ENCODE measurements at regions not wholly inside any gene's neighbourhood (a gene's known extent, or its start where the extent isn't known, plus 50 kb on each side); places are given as distances from the start of the nearest gene placed in this dataset.

DNA sequence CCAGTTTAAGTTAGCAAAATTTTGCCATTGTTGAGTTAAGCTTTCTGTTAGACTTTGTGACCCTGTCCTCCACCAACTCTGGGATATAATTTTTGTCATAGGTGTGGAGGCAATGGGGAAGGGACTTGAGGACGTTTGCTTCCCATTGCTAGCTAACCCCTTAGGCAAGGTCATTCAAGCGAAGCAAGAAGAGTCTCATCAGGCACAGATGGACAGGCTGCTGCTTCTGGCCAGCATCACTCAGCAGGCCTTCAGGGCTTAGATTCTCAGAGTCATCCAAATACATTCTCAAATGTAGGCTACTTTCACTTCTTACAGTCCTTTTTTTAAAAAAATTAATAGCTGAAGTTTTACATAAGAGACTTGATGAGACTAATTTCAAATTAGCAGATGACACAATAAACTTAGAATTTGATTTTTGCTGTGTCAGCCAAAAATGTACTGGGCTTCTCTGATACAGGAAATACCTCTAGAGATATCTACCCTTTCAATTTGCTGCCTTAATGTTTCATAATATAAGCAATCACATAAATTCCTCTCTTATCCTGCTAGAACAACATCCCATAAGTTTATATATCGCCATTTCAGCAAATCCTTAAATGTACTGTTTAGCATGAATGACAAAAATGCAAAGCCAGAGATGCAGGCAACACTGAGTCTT lies 875.2 kb downstream of the FLRT2 start:
- no peaks in the 10 kb centered on the region for H3K36me3 ChIP-seq (ENCODE audit: control insufficient read depth in 1 of 2, insufficient read depth in 2 of 2, low read length in 2 of 2)
- H3K9me3 ChIP-seq (ENCODE audit: control insufficient read depth in 1 of 2, low read length in 2 of 2), result peaks cover 0 to 3% of the 10 kb centered on the region in 2 donors
- no peak overlapping the region for H3K4me3 ChIP-seq (ENCODE audit: low read depth in 1 of 2, low read length in 2 of 2)
- H3K4me1 ChIP-seq (ENCODE audit: control insufficient read depth in 1 of 2, insufficient read depth in 2 of 2, low read length in 2 of 2), result no peaks in the 10 kb centered on the region
- no peak overlapping the region for H3K27ac ChIP-seq (ENCODE audit: low read length)
- H3K27me3 ChIP-seq (ENCODE audit: low read depth, low read length), result no peaks in the 10 kb centered on the region

DNA sequence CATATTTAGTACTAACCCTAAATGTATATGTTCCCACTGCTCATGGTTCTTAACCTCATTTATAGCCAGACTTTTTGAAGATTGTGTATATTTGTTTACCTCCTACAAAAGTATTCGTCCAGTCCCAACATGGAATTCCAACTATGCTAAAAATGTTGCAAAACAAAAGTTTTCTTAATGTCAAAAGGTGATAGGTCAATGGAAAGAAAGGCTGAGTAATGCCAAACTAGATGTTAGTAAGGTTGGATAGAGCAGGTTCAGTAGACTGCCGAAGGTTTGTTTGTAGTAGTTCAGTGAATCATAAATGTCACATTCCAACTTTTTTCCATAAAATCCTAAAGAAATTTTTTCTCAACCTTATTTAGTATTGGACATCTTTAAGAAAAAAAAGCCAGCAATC lies 874.5 kb downstream of the FLRT2 start:
- peaks cover 0 to 3% of the 10 kb centered on the region in 2 donors for H3K9me3 ChIP-seq (ENCODE audit: control insufficient read depth in 1 of 2, low read length in 2 of 2)
- H3K4me1 ChIP-seq (ENCODE audit: control insufficient read depth in 1 of 2, insufficient read depth in 2 of 2, low read length in 2 of 2), result no peaks in the 10 kb centered on the region
- no peaks in the 10 kb centered on the region for H3K27me3 ChIP-seq (ENCODE audit: low read depth, low read length)

DNA sequence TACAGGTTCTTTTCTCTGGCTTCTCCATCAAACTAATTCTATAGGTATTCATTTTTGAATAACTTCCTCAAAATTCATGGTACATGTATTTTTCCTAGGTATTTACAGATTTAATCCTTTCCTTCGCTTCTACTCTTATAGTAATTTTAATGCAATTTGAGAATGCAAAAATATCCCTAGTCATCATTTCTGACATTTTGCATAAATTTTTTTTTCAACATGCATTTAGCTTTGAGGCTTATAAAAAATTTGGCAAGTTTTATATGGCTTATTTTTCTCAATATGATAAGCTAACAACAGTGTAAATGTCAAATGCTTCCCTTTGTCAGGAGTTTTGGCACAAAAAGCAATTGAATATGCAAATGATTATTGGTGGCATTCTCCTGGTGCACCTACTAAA lies 872.6 kb downstream of the FLRT2 start:
- Histone ChIP-seq H3K36me3 (ENCODE audit: control insufficient read depth in 1 of 2, insufficient read depth in 2 of 2, low read length in 2 of 2) (no peaks in the 10 kb centered on the region), H3K9me3 (ENCODE audit: control insufficient read depth in 1 of 2, low read length in 2 of 2) (peaks cover 0 to 3% of the 10 kb centered on the region in 2 donors), H3K27ac (ENCODE audit: low read length) (no peak overlapping the region), H3K4me1 (ENCODE audit: control insufficient read depth in 1 of 2, insufficient read depth in 2 of 2, low read length in 2 of 2) (no peaks in the 10 kb centered on the region), H3K27me3 (ENCODE audit: low read depth, low read length) (no peaks in the 10 kb centered on the region), H3K4me3 (ENCODE audit: low read depth in 1 of 2, low read length in 2 of 2) (no peak overlapping the region)

More for the DNA sequence above, 874.5 kb downstream of the FLRT2 start:
- Histone ChIP-seq H3K36me3 (ENCODE audit: control insufficient read depth in 1 of 2, insufficient read depth in 2 of 2, low read length in 2 of 2) (no peaks in the 10 kb centered on the region), H3K4me3 (ENCODE audit: low read depth in 1 of 2, low read length in 2 of 2) (no peak overlapping the region), H3K27ac (ENCODE audit: low read length) (no peak overlapping the region)

DNA sequence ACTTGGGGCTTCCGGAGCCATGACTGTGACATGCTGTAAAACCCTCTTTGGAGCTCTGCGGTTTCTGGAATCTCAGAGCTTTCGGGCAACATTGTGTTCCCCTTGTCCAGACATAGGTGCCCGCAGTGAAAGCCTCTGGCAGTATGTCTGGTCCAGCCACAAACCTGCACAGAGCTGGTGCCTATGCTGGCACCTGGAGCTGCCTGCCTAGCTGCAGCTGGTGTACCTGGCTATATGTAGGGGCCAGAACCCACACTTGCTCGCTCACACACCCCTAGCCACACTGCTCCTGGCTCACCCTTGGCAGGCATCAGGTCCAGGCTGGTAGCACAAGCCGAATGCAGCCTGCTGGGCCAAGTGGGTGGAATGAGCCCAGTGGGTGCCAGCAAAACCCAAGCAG lies 861.1 kb downstream of the FLRT2 start:
- no peaks in the 10 kb centered on the region for H3K36me3 ChIP-seq (ENCODE audit: control insufficient read depth in 1 of 2, insufficient read depth in 2 of 2, low read length in 2 of 2)
- no peaks in the 10 kb centered on the region for H3K4me1 ChIP-seq (ENCODE audit: control insufficient read depth in 1 of 2, insufficient read depth in 2 of 2, low read length in 2 of 2)
- H3K27ac ChIP-seq (ENCODE audit: low read length), result no peak overlapping the region
- H3K9me3 ChIP-seq (ENCODE audit: control insufficient read depth in 1 of 2, low read length in 2 of 2), result peaks cover 0 to 3% of the 10 kb centered on the region in 2 donors
- no peaks in the 10 kb centered on the region for H3K27me3 ChIP-seq (ENCODE audit: low read depth, low read length)
- no peak overlapping the region for H3K4me3 ChIP-seq (ENCODE audit: low read depth in 1 of 2, low read length in 2 of 2)

DNA sequence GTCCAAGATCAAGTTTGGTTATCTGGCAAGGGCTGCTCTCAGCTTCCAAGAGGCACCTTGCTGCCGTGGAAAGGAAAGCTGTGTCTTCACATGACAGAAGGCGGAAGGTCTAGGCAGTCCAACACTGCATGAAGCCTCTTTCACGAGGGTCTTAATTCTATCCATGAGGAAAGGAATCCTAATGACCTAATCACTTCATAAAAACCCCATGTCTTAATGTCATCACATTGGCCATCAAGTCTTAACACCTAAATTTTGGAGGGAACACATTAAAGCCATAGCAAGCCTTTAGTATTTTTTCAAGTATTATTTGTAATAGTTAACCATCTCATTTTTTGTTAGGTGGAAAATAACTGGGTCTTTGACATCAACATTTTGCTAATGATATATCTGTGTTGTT lies 858.3 kb downstream of the FLRT2 start:
- no peak overlapping the region for H3K27ac ChIP-seq (ENCODE audit: low read length)
- no peaks in the 10 kb centered on the region for H3K36me3 ChIP-seq (ENCODE audit: control insufficient read depth in 1 of 2, insufficient read depth in 2 of 2, low read length in 2 of 2)
- H3K27me3 ChIP-seq (ENCODE audit: low read depth, low read length), result no peaks in the 10 kb centered on the region

DNA sequence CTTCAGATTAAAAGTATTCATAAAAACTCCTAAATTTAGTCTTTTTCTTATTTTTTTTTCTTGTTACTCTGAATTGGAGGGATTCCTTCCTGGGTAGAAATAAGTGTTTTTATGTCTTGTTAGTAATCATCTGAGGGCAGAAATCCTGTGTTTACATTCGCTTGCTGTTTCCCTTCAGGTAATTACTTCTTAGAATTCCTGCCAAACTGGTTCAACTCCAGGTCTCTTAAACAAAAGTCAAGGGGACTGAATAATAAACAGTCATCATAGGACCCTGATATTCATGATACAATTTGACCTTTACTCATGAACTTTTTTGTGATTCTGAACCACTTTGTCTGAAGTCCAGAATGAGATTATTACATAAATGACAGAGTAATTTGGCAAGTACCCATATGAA lies 843.9 kb downstream of the FLRT2 start:
- H3K27ac ChIP-seq (ENCODE audit: low read length), result no peak overlapping the region
- H3K4me3 ChIP-seq (ENCODE audit: low read depth in 1 of 2, low read length in 2 of 2), result no peak overlapping the region
- no peaks in the 10 kb centered on the region for H3K36me3 ChIP-seq (ENCODE audit: control insufficient read depth in 1 of 2, insufficient read depth in 2 of 2, low read length in 2 of 2)
- no peaks in the 10 kb centered on the region for H3K27me3 ChIP-seq (ENCODE audit: low read depth, low read length)
- H3K4me1 ChIP-seq (ENCODE audit: control insufficient read depth in 1 of 2, insufficient read depth in 2 of 2, low read length in 2 of 2), result no peaks in the 10 kb centered on the region
- H3K9me3 ChIP-seq (ENCODE audit: control insufficient read depth in 1 of 2, low read length in 2 of 2), result no peaks in the 10 kb centered on the region

More for the DNA sequence above, 858.3 kb downstream of the FLRT2 start:
- no peaks in the 10 kb centered on the region for H3K4me1 ChIP-seq (ENCODE audit: control insufficient read depth in 1 of 2, insufficient read depth in 2 of 2, low read length in 2 of 2)
- H3K9me3 ChIP-seq (ENCODE audit: control insufficient read depth in 1 of 2, low read length in 2 of 2), result peaks cover 0 to 3% of the 10 kb centered on the region in 2 donors
- no peak overlapping the region for H3K4me3 ChIP-seq (ENCODE audit: low read depth in 1 of 2, low read length in 2 of 2)

DNA sequence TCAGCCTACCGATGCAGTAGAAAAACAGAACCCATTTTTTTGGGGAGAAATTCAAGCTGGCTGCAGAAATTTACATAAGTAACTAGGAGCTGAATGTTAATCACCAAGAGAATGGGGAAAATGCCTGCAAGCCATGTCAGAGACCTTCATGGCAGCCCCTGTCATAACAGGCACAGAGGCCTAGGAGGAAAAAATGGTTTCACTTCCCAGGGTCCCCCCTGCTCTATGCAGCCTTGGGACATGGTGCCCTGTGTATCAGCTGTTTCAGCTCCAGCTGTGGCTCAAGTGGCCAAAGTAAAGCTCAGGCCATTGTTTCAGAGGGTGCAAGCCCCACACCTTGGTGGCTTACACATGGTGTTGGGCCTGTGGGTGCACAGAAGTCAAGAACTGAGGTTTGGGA lies 842.5 kb downstream of the FLRT2 start:
- Histone ChIP-seq H3K4me1 (ENCODE audit: control insufficient read depth in 1 of 2, insufficient read depth in 2 of 2, low read length in 2 of 2) (no peaks in the 10 kb centered on the region), H3K4me3 (ENCODE audit: low read depth in 1 of 2, low read length in 2 of 2) (no peak overlapping the region), H3K27ac (ENCODE audit: low read length) (no peak overlapping the region), H3K36me3 (ENCODE audit: control insufficient read depth in 1 of 2, insufficient read depth in 2 of 2, low read length in 2 of 2) (no peaks in the 10 kb centered on the region), H3K27me3 (ENCODE audit: low read depth, low read length) (no peaks in the 10 kb centered on the region), H3K9me3 (ENCODE audit: control insufficient read depth in 1 of 2, low read length in 2 of 2) (no peaks in the 10 kb centered on the region)

DNA sequence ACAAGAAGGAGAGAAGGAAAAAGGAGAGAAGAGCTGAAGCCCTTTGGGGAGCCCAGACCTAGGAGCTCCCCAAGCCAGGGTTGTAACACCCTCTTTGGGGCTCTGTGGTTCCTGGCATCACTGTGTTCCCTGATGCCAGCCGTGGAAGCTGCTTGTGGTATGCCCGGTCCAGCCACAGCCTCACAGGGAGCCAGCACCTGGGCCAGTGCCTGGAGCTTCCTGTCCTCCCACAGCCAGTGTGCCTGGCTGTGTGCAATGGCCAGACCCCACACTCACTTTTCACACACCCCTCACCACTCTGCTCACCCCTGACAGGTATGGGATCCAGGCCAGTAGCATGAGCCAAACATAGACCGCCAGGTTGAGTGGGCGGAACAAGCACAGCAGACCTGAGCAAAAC lies 834.7 kb downstream of the FLRT2 start:
- H3K36me3 ChIP-seq (ENCODE audit: control insufficient read depth in 1 of 2, insufficient read depth in 2 of 2, low read length in 2 of 2), result no peaks in the 10 kb centered on the region

DNA sequence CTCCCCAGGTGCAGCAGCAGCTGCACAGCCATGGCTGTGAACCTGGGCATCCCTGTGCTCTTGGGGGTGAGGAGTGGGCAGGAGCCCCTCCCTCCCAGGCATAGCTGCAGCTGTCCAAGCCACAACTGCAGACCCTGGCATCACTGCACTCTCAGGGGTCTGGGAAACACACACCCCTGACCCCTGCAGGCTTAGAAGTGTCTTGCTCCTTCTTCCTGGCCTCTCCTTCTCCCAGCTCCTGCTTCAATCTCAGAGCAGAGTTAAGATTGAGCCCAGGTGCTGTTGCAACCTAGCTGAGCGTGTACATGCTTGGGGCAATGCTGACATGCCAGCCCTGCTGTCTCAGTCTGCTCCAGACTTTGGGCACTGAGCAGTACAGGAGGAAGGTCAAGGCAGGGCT lies 833.6 kb downstream of the FLRT2 start:
- no peaks in the 10 kb centered on the region for H3K9me3 ChIP-seq (ENCODE audit: control insufficient read depth in 1 of 2, low read length in 2 of 2)
- H3K4me3 ChIP-seq (ENCODE audit: low read depth in 1 of 2, low read length in 2 of 2), result no peak overlapping the region
- no peaks in the 10 kb centered on the region for H3K4me1 ChIP-seq (ENCODE audit: control insufficient read depth in 1 of 2, insufficient read depth in 2 of 2, low read length in 2 of 2)

More for the DNA sequence above, 834.7 kb downstream of the FLRT2 start:
- Histone ChIP-seq H3K4me3 (ENCODE audit: low read depth in 1 of 2, low read length in 2 of 2) (no peak overlapping the region), H3K27me3 (ENCODE audit: low read depth, low read length) (no peaks in the 10 kb centered on the region), H3K9me3 (ENCODE audit: control insufficient read depth in 1 of 2, low read length in 2 of 2) (no peaks in the 10 kb centered on the region), H3K27ac (ENCODE audit: low read length) (no peak overlapping the region), H3K4me1 (ENCODE audit: control insufficient read depth in 1 of 2, insufficient read depth in 2 of 2, low read length in 2 of 2) (no peaks in the 10 kb centered on the region)

DNA sequence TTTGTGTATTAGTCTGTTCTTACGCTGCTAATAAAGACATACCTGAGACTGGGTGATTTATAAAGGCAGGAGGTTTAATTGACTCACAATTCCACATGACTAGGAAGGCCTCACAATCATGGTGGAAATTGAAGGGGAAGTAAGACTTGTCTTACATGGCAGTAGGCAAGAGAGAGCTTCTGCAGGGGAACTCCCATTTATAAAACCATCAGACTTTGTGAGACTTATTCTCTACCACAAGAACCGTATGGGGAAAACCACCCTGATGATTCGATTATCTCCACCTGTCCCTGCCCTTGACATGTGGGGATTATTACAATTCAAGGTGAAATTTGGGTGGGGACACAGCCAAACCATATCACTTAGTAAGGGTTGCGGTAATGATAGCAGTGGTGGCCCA lies 833.1 kb downstream of the FLRT2 start:
- H3K27ac ChIP-seq (ENCODE audit: low read length), result no peak overlapping the region
- H3K36me3 ChIP-seq (ENCODE audit: control insufficient read depth in 1 of 2, insufficient read depth in 2 of 2, low read length in 2 of 2), result no peaks in the 10 kb centered on the region
- no peaks in the 10 kb centered on the region for H3K4me1 ChIP-seq (ENCODE audit: control insufficient read depth in 1 of 2, insufficient read depth in 2 of 2, low read length in 2 of 2)
- H3K9me3 ChIP-seq (ENCODE audit: control insufficient read depth in 1 of 2, low read length in 2 of 2), result no peaks in the 10 kb centered on the region
- H3K27me3 ChIP-seq (ENCODE audit: low read depth, low read length), result no peaks in the 10 kb centered on the region
- H3K4me3 ChIP-seq (ENCODE audit: low read depth in 1 of 2, low read length in 2 of 2), result no peak overlapping the region

More for the DNA sequence above, 833.6 kb downstream of the FLRT2 start:
- Histone ChIP-seq H3K36me3 (ENCODE audit: control insufficient read depth in 1 of 2, insufficient read depth in 2 of 2, low read length in 2 of 2) (no peaks in the 10 kb centered on the region), H3K27me3 (ENCODE audit: low read depth, low read length) (no peaks in the 10 kb centered on the region), H3K27ac (ENCODE audit: low read length) (no peak overlapping the region)

DNA sequence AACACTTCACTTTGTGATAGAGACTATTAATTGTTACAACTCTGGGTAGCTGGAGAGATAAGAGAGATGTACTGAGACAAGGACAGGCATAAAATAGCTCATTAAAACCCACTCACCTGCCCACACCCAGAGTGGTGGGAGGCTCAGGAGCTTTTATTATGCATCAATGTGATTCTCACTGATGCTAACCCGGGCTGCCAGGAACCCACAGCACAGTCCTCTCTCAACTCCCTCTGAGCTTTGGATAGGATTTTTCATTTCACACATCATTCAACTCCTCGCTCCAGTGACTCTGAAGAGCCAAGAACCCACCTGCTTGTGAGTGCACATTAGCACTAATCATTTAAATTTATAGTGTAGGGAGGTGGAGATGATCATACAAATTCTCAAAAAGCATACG lies 827.9 kb downstream of the FLRT2 start:
- Histone ChIP-seq H3K4me3 (ENCODE audit: low read depth in 1 of 2, low read length in 2 of 2) (no peak overlapping the region), H3K9me3 (ENCODE audit: control insufficient read depth in 1 of 2, low read length in 2 of 2) (no peaks in the 10 kb centered on the region), H3K27ac (ENCODE audit: low read length) (no peak overlapping the region), H3K36me3 (ENCODE audit: control insufficient read depth in 1 of 2, insufficient read depth in 2 of 2, low read length in 2 of 2) (no peaks in the 10 kb centered on the region), H3K27me3 (ENCODE audit: low read depth, low read length) (no peaks in the 10 kb centered on the region), H3K4me1 (ENCODE audit: control insufficient read depth in 1 of 2, insufficient read depth in 2 of 2, low read length in 2 of 2) (no peaks in the 10 kb centered on the region)

DNA sequence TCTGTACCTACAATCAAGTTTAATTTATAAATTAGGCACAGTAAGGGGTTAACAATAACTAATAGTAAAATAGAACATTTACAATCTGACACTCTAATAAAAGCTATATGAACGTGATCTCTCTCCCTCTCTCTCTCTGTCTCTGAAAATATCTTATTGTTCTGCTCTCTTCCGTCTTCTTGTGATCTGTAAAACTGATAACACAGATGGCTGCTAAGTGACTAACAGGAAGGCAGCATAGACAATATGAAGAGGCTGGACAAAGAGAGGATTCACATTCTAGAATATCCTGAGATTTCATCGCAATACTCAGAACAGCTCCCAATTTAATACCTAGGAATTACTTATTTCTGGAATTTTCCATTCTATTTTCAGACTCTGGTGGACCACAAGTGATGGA lies 827.2 kb downstream of the FLRT2 start:
- Histone ChIP-seq H3K4me3 (ENCODE audit: low read depth in 1 of 2, low read length in 2 of 2) (no peak overlapping the region), H3K27ac (ENCODE audit: low read length) (no peak overlapping the region), H3K36me3 (ENCODE audit: control insufficient read depth in 1 of 2, insufficient read depth in 2 of 2, low read length in 2 of 2) (no peaks in the 10 kb centered on the region), H3K4me1 (ENCODE audit: control insufficient read depth in 1 of 2, insufficient read depth in 2 of 2, low read length in 2 of 2) (no peaks in the 10 kb centered on the region), H3K9me3 (ENCODE audit: control insufficient read depth in 1 of 2, low read length in 2 of 2) (no peaks in the 10 kb centered on the region), H3K27me3 (ENCODE audit: low read depth, low read length) (no peaks in the 10 kb centered on the region)

Data from muscle layer of duodenum (tissue), 2 donors.